ENCODE measurements at regions not wholly inside any gene's neighbourhood (a gene's known extent, or its start where the extent isn't known, plus 50 kb on each side); places are given as distances from the start of the nearest gene placed in this dataset.

GRCh38 chr4:41420541-41420940 is 117.4 kb upstream of the LIMCH1 start:
- TF ChIP-seq, protein P1, sequence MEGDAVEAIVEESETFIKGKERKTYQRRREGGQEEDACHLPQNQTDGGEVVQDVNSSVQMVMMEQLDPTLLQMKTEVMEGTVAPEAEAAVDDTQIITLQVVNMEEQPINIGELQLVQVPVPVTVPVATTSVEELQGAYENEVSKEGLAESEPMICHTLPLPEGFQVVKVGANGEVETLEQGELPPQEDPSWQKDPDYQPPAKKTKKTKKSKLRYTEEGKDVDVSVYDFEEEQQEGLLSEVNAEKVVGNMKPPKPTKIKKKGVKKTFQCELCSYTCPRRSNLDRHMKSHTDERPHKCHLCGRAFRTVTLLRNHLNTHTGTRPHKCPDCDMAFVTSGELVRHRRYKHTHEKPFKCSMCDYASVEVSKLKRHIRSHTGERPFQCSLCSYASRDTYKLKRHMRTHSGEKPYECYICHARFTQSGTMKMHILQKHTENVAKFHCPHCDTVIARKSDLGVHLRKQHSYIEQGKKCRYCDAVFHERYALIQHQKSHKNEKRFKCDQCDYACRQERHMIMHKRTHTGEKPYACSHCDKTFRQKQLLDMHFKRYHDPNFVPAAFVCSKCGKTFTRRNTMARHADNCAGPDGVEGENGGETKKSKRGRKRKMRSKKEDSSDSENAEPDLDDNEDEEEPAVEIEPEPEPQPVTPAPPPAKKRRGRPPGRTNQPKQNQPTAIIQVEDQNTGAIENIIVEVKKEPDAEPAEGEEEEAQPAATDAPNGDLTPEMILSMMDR (IDR thresholded peaks at IDR 0.05; ENCODE audit: borderline replicate concordance, extremely low read depth, insufficient read depth): no peak
- Histone ChIP-seq H3K36me3 (ENCODE audit: control insufficient read depth in 2 of 3, insufficient read depth in 3 of 3, low read length in 3 of 3) (no peaks in the 10 kb centered on the region), H3K4me1 (ENCODE audit: control insufficient read depth in 2 of 3, insufficient read depth in 2 of 3, low read depth in 1 of 3, low read length in 3 of 3) (peaks cover 0 to 5% (median 0%) of the 10 kb centered on the region in 3 donors), H3K9me3 (ENCODE audit: control insufficient read depth in 2 of 3, insufficient read depth in 1 of 3, low read length in 3 of 3) (no peaks in the 10 kb centered on the region), H3K9ac (ENCODE audit: low read length in 3 of 3) (no peak overlapping the region), H3K27me3 (ENCODE audit: control insufficient read depth, insufficient read depth, low read length) (no peaks in the 10 kb centered on the region), H3K4me3 (ENCODE audit: low read length in 3 of 3) (no peak overlapping the region), H3K27ac (ENCODE audit: low read depth in 2 of 2, low read length in 2 of 2) (no peak overlapping the region)
- intact Hi-C loops (cut with DNase I): no loop called here
- FAIRE-seq: no peak
- no peak for DNase-seq

GRCh38 chr4:41423117-41423516 is 114.8 kb upstream of the LIMCH1 start:
- Histone ChIP-seq H3K4me3 (ENCODE audit: low read length in 3 of 3) (no peak overlapping the region), H3K9me3 (ENCODE audit: control insufficient read depth in 2 of 3, insufficient read depth in 1 of 3, low read length in 3 of 3) (no peaks in the 10 kb centered on the region), H3K27me3 (ENCODE audit: control insufficient read depth, insufficient read depth, low read length) (no peaks in the 10 kb centered on the region), H3K27ac (ENCODE audit: low read depth in 2 of 2, low read length in 2 of 2) (no peak overlapping the region), H3K4me1 (ENCODE audit: control insufficient read depth in 2 of 3, insufficient read depth in 2 of 3, low read depth in 1 of 3, low read length in 3 of 3) (peaks cover 0 to 13% (median 5%) of the 10 kb centered on the region in 3 donors), H3K9ac (ENCODE audit: low read length in 3 of 3) (no peak overlapping the region), H3K36me3 (ENCODE audit: control insufficient read depth in 2 of 3, insufficient read depth in 3 of 3, low read length in 3 of 3) (no peaks in the 10 kb centered on the region)
- FAIRE-seq (no peak), DNase-seq (no peak)
- intact Hi-C loops (cut with DNase I): no loop called here
- TF ChIP-seq, protein P1 (IDR thresholded peaks at IDR 0.05; ENCODE audit: borderline replicate concordance, extremely low read depth, insufficient read depth): no peak

DNA sequence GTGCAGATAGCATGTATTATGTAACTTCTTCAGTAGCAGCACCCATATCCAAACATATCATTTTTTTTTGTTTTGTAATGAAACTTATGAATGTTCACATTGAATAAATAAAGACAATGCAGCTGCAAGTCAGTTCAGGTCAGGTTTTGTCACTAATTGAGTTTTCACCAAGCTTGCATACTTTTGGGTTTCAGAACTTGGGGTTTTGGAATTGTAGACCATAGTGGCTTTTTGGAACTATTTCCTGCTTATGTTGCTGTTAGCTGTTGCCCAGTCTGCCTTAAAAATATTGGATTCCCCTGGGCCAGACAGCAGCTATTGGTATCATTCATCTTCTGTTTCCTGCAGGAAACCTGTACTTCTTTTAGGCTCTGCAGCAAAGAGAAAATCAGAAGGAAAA is 113.4 kb upstream of the LIMCH1 start:
- Histone ChIP-seq H3K4me3 (ENCODE audit: low read length in 3 of 3) (no peak overlapping the region), H3K27me3 (ENCODE audit: control insufficient read depth, insufficient read depth, low read length) (no peaks in the 10 kb centered on the region), H3K9ac (ENCODE audit: low read length in 3 of 3) (no peak overlapping the region), H3K27ac (ENCODE audit: low read depth in 2 of 2, low read length in 2 of 2) (peak overlapping the region in 1 of 2 donors; percentile 16), H3K9me3 (ENCODE audit: control insufficient read depth in 2 of 3, insufficient read depth in 1 of 3, low read length in 3 of 3) (no peaks in the 10 kb centered on the region), H3K36me3 (ENCODE audit: control insufficient read depth in 2 of 3, insufficient read depth in 3 of 3, low read length in 3 of 3) (no peaks in the 10 kb centered on the region), H3K4me1 (ENCODE audit: control insufficient read depth in 2 of 3, insufficient read depth in 2 of 3, low read depth in 1 of 3, low read length in 3 of 3) (peaks cover 0 to 13% (median 9%) of the 10 kb centered on the region in 3 donors)
- TF ChIP-seq, protein P1 (IDR thresholded peaks at IDR 0.05; ENCODE audit: borderline replicate concordance, extremely low read depth, insufficient read depth): no peak
- FAIRE-seq (no peak), DNase-seq (no peak)
- intact Hi-C loops (cut with DNase I): no loop called here

DNA sequence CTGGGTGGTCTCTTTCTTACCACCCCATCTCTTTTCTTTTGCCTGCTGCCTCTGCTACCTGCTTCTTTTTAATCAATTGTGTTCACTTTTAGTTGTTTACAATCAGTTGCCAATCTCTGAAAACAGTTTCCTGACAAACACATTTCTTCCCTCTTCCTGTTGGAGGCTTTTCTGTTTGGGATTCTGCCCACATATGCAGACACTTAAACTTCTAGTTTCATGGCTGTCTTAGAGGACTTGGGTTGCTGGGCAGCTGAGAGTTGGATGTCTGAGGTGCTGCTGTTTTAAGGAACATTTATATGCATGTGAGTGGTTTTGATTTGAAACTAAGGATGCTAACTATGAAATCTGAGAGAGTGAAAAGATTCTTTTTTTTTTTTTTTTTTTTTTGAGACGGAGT is 112.3 kb upstream of the LIMCH1 start:
- Histone ChIP-seq H3K4me3 (ENCODE audit: low read length in 3 of 3) (no peak overlapping the region), H3K27me3 (ENCODE audit: control insufficient read depth, insufficient read depth, low read length) (no peaks in the 10 kb centered on the region), H3K36me3 (ENCODE audit: control insufficient read depth in 2 of 3, insufficient read depth in 3 of 3, low read length in 3 of 3) (no peaks in the 10 kb centered on the region), H3K27ac (ENCODE audit: low read depth in 2 of 2, low read length in 2 of 2) (no peak overlapping the region), H3K4me1 (ENCODE audit: control insufficient read depth in 2 of 3, insufficient read depth in 2 of 3, low read depth in 1 of 3, low read length in 3 of 3) (peaks cover 0 to 13% (median 10%) of the 10 kb centered on the region in 3 donors), H3K9me3 (ENCODE audit: control insufficient read depth in 2 of 3, insufficient read depth in 1 of 3, low read length in 3 of 3) (no peaks in the 10 kb centered on the region), H3K9ac (ENCODE audit: low read length in 3 of 3) (no peak overlapping the region)
- TF ChIP-seq, protein P1 (IDR thresholded peaks at IDR 0.05; ENCODE audit: borderline replicate concordance, extremely low read depth, insufficient read depth): no peak
- DNase-seq (no peak), FAIRE-seq (no peak)
- intact Hi-C loops (cut with DNase I): no loop called here

All from kidney (tissue), 13 donors.